Muscle of leg (tissue), 3 donors: ENCODE measurements at regions not wholly inside any gene's neighbourhood (a gene's known extent, or its start where the extent isn't known, plus 50 kb on each side); places are given as distances from the start of the nearest gene placed in this dataset.
"Not testable (repeated sequence)": the region's sequence is repeated elsewhere in the genome, so short reads cannot be mapped to it uniquely, and the experiment has no call there.

ENCODE experiments used
- DNase-seq: peaks from one replicate; pipeline ENCODE4 v3.0.0; 2013
- H3K27ac ChIP-seq: one replicate; pipeline ENCODE4 v1.5.1; 2013; ENCODE audit warnings: mild to moderate bottlenecking, low read length, control low read depth
- H3K27me3 ChIP-seq: one replicate; pipeline ENCODE4 v1.6.1; 2013; ENCODE audit warnings: low read length; ENCODE audit not compliant: control insufficient read depth, insufficient read depth
- H3K36me3 ChIP-seq: one replicate; pipeline ENCODE4 v1.6.1; 2013; ENCODE audit warnings: low read length; ENCODE audit not compliant: control insufficient read depth, insufficient read depth
- H3K4me1 ChIP-seq: one replicate; pipeline ENCODE4 v1.6.1; 2013; ENCODE audit warnings: low read length; ENCODE audit not compliant: control insufficient read depth, insufficient read depth
- H3K4me3 ChIP-seq: one replicate; pipeline ENCODE4 v1.5.1; 2013; ENCODE audit warnings: low read length, control low read depth
- H3K9me3 ChIP-seq: replicated peaks from 2 replicates; pipeline ENCODE4 v1.6.1; 2013; ENCODE audit warnings: low read depth, low read length; ENCODE audit not compliant: control insufficient read depth
- WGBS: methylation state at CpG from one replicate; pipeline ENCODE4 v1.1.5; 2013; ENCODE audit warnings: missing lambda C conversion rate; ENCODE audit not compliant: insufficient coverage; 5-methylcytosine and 5-hydroxymethylcytosine counted together

GRCh38 chr5:15004506-15004905 is 132.9 kb upstream of the ANKH start:
- Histone ChIP-seq H3K27ac (no peak overlapping the region), H3K36me3 (no peaks in the 10 kb centered on the region), H3K4me3 (no peak overlapping the region), H3K27me3 (no peaks in the 10 kb centered on the region), H3K4me1 (peaks cover 7% of the 10 kb centered on the region), H3K9me3 (no peaks in the 10 kb centered on the region)
- DNase-seq: no peak

- no peaks in the 10 kb centered on the region for H3K27me3 ChIP-seq
- no peak overlapping the region for H3K27ac ChIP-seq
- WGBS: no CpG with 5 or more reads among the region's 4 CpGs
- peaks cover under 1% of the 10 kb centered on the region for H3K9me3 ChIP-seq
- no peaks in the 10 kb centered on the region for H3K36me3 ChIP-seq
- DNase-seq: peak; percentile 75
- H3K4me3 ChIP-seq: no peak overlapping the region
- peaks cover 3% of the 10 kb centered on the region for H3K4me1 ChIP-seq
Observed at GRCh38 chr5:15003511-15003920, 131.9 kb upstream of the ANKH start.

- no peaks in the 10 kb centered on the region for H3K27me3 ChIP-seq
- H3K9me3 ChIP-seq: peaks cover 5% of the 10 kb centered on the region
- H3K4me1 ChIP-seq: no peaks in the 10 kb centered on the region
- 17% methylated on average over 1 of the region's 2 CpGs for WGBS
- no peak overlapping the region for H3K27ac ChIP-seq
- H3K4me3 ChIP-seq: no peak overlapping the region
- no peak for DNase-seq
- no peaks in the 10 kb centered on the region for H3K36me3 ChIP-seq
Observed at GRCh38 chr5:15002791-15003190, 131.2 kb upstream of the ANKH start.

- WGBS: 91% methylated on average over 6 of the region's 10 CpGs
- Histone ChIP-seq H3K27ac (no peak overlapping the region), H3K9me3 (peaks cover 5% of the 10 kb centered on the region), H3K4me3 (no peak overlapping the region), H3K27me3 (no peaks in the 10 kb centered on the region), H3K36me3 (no peaks in the 10 kb centered on the region), H3K4me1 (no peaks in the 10 kb centered on the region)
- no peak for DNase-seq
Observed at GRCh38 chr5:15002173-15002572, 130.6 kb upstream of the ANKH start.

GRCh38 chr5:15001517-15001916 is 129.9 kb upstream of the ANKH start:
- Histone ChIP-seq H3K4me1 (no peaks in the 10 kb centered on the region), H3K27ac (no peak overlapping the region), H3K4me3 (no peak overlapping the region), H3K36me3 (no peaks in the 10 kb centered on the region), H3K27me3 (no peaks in the 10 kb centered on the region), H3K9me3 (peaks cover 5% of the 10 kb centered on the region)
- 83% methylated on average over 1 of the region's 2 CpGs for WGBS
- peak; percentile 55 for DNase-seq

GRCh38 chr5:14998491-14998890 is 126.9 kb upstream of the ANKH start:
- DNase-seq: peak; percentile 84
- 100% methylated on average over 1 of the region's 3 CpGs for WGBS
- H3K27me3 ChIP-seq: no peaks in the 10 kb centered on the region

GRCh38 chr5:14996997-14997396 is 125.4 kb upstream of the ANKH start:
- H3K27ac ChIP-seq: no peak overlapping the region
- H3K4me1 ChIP-seq: no peaks in the 10 kb centered on the region
- no peak overlapping the region for H3K4me3 ChIP-seq
- H3K27me3 ChIP-seq: no peaks in the 10 kb centered on the region
- H3K9me3 ChIP-seq: peaks cover 5% of the 10 kb centered on the region
- DNase-seq: peak; percentile 77
- H3K36me3 ChIP-seq: no peaks in the 10 kb centered on the region
- 0% methylated on average over 1 of the region's 3 CpGs for WGBS

More at GRCh38 chr5:14998491-14998890, 126.9 kb upstream of the ANKH start:
- Histone ChIP-seq H3K36me3 (no peaks in the 10 kb centered on the region), H3K4me1 (no peaks in the 10 kb centered on the region), H3K9me3 (peaks cover 5% of the 10 kb centered on the region), H3K27ac (no peak overlapping the region), H3K4me3 (no peak overlapping the region)

GRCh38 chr5:14995229-14995628 is 123.7 kb upstream of the ANKH start:
- Histone ChIP-seq H3K36me3 (no peaks in the 10 kb centered on the region), H3K4me3 (no peak overlapping the region), H3K4me1 (no peaks in the 10 kb centered on the region), H3K27me3 (no peaks in the 10 kb centered on the region), H3K9me3 (peaks cover 5% of the 10 kb centered on the region), H3K27ac (no peak overlapping the region)
- DNase-seq: no peak
- no CpG with 5 or more reads among the region's 4 CpGs for WGBS

GRCh38 chr5:14993459-14994133 is 122.0 kb upstream of the ANKH start:
- not testable (repeated sequence) for DNase-seq, H3K4me3 ChIP-seq, H3K9me3 ChIP-seq, H3K27me3 ChIP-seq, H3K4me1 ChIP-seq, H3K36me3 ChIP-seq, H3K27ac ChIP-seq
- WGBS: 95% methylated on average over 26 of the region's 40 CpGs

GRCh38 chr5:14992751-14993458 is 121.3 kb upstream of the ANKH start:
- peak overlapping the region; percentile 21 for H3K4me3 ChIP-seq
- H3K36me3 ChIP-seq, H3K27me3 ChIP-seq, H3K4me1 ChIP-seq, H3K9me3 ChIP-seq, H3K27ac ChIP-seq: not testable (repeated sequence)
- 63% methylated on average over 23 of the region's 28 CpGs for WGBS
- DNase-seq: peak; percentile 41
